NT2/D1 (cell line): ENCODE measurements at regions not wholly inside any gene's neighbourhood (a gene's known extent, or its start where the extent isn't known, plus 50 kb on each side); places are given as distances from the start of the nearest gene placed in this dataset.

ENCODE experiments used
- SUZ12 ChIP-seq: IDR thresholded peaks from 2 replicates; pipeline ENCODE4 v1.6.1; 2011; ENCODE audit not compliant: insufficient read length, insufficient read depth; ENCODE audit errors: extremely low read depth
- YY1 ChIP-seq: IDR thresholded peaks from 2 replicates; pipeline ENCODE4 v1.6.1; 2011; ENCODE audit not compliant: insufficient read length, insufficient read depth

DNA sequence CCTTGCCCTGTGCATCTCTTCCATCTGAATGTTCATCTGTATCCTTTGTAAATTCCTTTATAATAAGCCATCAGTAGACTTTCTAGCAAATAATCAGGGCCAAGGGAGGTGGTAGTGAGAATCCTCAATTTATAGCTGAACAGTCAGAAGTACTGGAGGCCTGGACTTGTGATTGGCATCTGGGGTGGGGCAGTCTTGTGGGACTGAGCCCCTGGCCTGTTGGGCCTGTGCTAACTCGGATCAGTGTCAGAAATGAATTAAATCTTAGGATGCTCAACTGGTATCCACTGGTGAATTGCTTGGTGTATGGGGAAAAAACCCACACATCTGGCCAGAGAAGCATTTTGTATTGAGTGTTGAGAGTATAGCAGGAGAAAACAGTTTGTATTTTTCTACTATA, 481.8 kb downstream of the GLRX3 start:
- TF ChIP-seq SUZ12, result no peak
- TF ChIP-seq YY1, result no peak
